NOMO-1 (cell line): ENCODE measurements at regions not wholly inside any gene's neighbourhood (a gene's known extent, or its start where the extent isn't known, plus 50 kb on each side); places are given as distances from the start of the nearest gene placed in this dataset.
A peak's percentile ranks its signal among the peaks of the same experiment; 100 is the strongest.

ENCODE experiments used
- DNase-seq, 2 experiments: peaks; one replicate each; lab custom pipeline; 2025; ENCODE audit not compliant: unreplicated experiment in 2 of 2; lab: John Stamatoyannopoulos, UW

- DNase-seq: no peak
These were observed 1475.7 kb downstream of the EFNB2 start for GRCh38 chr13:105059786-105060185.

- peak in 1 of 2 experiments; percentile 16 for DNase-seq
These were observed 1476.9 kb downstream of the EFNB2 start for GRCh38 chr13:105058517-105058916.

- DNase-seq: no peak
These were observed 1482.8 kb downstream of the EFNB2 start for GRCh38 chr13:105052711-105053110.

GRCh38 chr13:105050686-105051085 is 1484.8 kb downstream of the EFNB2 start:
- DNase-seq: no peak

GRCh38 chr13:105048677-105049076 is 1486.8 kb downstream of the EFNB2 start:
- DNase-seq: no peak

- DNase-seq: no peak
These were observed 1487.7 kb downstream of the EFNB2 start for GRCh38 chr13:105047676-105048295.

- no peak for DNase-seq
These were observed 1498.4 kb downstream of the EFNB2 start for GRCh38 chr13:105037110-105037509.

GRCh38 chr13:105035092-105035491 is 1500.4 kb downstream of the EFNB2 start:
- no peak for DNase-seq

GRCh38 chr13:105033999-105034398 is 1501.5 kb downstream of the EFNB2 start:
- no peak for DNase-seq

- DNase-seq: no peak
These were observed 1504.2 kb downstream of the EFNB2 start for GRCh38 chr13:105031306-105031705.

- DNase-seq: no peak
These were observed 1504.6 kb downstream of the EFNB2 start for GRCh38 chr13:105030851-105031250.

- DNase-seq: no peak
These were observed 1516.4 kb downstream of the EFNB2 start for GRCh38 chr13:105019073-105019472.

GRCh38 chr13:105016266-105016665 is 1519.2 kb downstream of the EFNB2 start:
- no peak for DNase-seq

GRCh38 chr13:105008604-105009003 is 1526.9 kb downstream of the EFNB2 start:
- no peak for DNase-seq

- no peak for DNase-seq
These were observed 1528.2 kb downstream of the EFNB2 start for GRCh38 chr13:105007166-105007808.

- DNase-seq: no peak
These were observed 1539.4 kb downstream of the EFNB2 start for GRCh38 chr13:104996022-104996421.

GRCh38 chr13:104993708-104994107 is 1541.8 kb downstream of the EFNB2 start:
- no peak for DNase-seq

- no peak for DNase-seq
These were observed 1547.8 kb downstream of the EFNB2 start for GRCh38 chr13:104987621-104988020.

GRCh38 chr13:104984296-104984818 is 1551.1 kb downstream of the EFNB2 start:
- DNase-seq: peak; percentile 55 to 88

GRCh38 chr13:104983601-104984000 is 1551.9 kb downstream of the EFNB2 start:
- no peak for DNase-seq

GRCh38 chr13:104980586-104980985 is 1554.9 kb downstream of the EFNB2 start:
- DNase-seq: no peak

GRCh38 chr13:104979281-104980030 is 1556.0 kb downstream of the EFNB2 start:
- no peak for DNase-seq
